BJ (cell line): ENCODE measurements at regions not wholly inside any gene's neighbourhood (a gene's known extent, or its start where the extent isn't known, plus 50 kb on each side); places are given as distances from the start of the nearest gene placed in this dataset.

ENCODE experiments used
- CTCF ChIA-PET: fragments of 350-600 bp; formaldehyde crosslinking; extraction: SDS; loops from one replicate; lab custom pipeline; 2021; ENCODE audit warnings: antibody characterized with exemption, inconsistent platforms; lab: Yijun Ruan, JAX
- POLR2A ChIA-PET: fragments of 300-600 bp; sonication (Branson Sonifier 250); formaldehyde crosslinking; extraction: SDS; loops from one replicate; lab custom pipeline; 2021; ENCODE audit warnings: antibody characterized with exemption; lab: Charles Lee
- DNase-seq: peaks from one replicate; pipeline ENCODE4 v3.0.0-alpha.2; 2011; ENCODE audit warnings: low read depth
- H3K27me3 ChIP-seq: 2 replicates; pipeline ENCODE4 v1.6.0; 2011; ENCODE audit warnings: low read length; ENCODE audit not compliant: control insufficient read depth, insufficient read depth
- H3K36me3 ChIP-seq: 2 replicates; pipeline ENCODE4 v1.5.1; 2011; ENCODE audit warnings: low read length; ENCODE audit not compliant: control insufficient read depth, insufficient read depth
- H3K4me3 ChIP-seq: 2 replicates; pipeline ENCODE4 v1.5.1; 2011; ENCODE audit warnings: low read depth, mild to moderate bottlenecking, control low read depth, low read length
- TF ChIP-seq, protein P1 (sequence below): IDR thresholded peaks from 2 replicates; pipeline ENCODE4 v1.5.1; 2011; ENCODE audit warnings: low read depth, mild to moderate bottlenecking, control low read depth, inconsistent platforms, low read length, moderate library complexity; ENCODE audit not compliant: insufficient read depth

DNA sequence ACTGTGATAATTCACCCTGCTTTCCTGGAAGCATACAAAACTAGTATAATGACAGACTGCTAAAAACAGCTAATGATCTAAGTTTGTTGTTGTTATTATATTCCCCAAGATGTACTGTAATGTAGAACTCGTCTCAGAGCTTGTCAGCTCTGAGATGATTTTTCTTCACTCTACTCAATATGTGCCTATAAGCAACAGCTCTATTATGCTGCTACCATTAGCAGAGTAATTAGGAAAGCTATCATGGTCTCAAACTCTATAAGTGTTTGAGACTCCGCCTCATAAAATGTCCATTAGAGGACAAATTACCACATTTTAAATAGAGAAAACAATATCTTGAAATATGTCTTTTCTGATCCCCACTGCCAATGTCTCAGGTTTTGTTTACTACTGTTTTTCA, 476.5 kb upstream of the PCDH15 start:
- POLR2A ChIA-PET: no interaction called here

DNA sequence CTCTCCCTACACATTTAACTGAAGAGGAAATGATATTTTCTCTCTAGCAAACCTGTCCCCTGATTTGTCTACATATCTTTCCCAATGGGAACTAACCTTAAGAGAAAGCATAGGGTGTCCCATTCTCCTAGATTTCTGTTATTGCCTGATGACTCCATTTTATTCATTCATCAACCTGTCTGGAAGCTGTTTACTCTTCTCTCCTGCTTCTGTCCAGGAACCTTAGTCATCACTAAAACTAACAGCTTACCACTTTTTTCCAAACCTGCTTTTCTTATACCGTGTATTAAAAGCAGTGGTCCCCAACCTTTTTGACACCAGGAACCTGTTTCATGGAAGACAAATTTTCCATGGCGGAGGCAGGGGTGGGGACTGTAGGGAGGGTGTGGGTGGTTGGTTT, 473.3 kb upstream of the PCDH15 start:
- DNase-seq: no peak
- TF ChIP-seq, protein P1, sequence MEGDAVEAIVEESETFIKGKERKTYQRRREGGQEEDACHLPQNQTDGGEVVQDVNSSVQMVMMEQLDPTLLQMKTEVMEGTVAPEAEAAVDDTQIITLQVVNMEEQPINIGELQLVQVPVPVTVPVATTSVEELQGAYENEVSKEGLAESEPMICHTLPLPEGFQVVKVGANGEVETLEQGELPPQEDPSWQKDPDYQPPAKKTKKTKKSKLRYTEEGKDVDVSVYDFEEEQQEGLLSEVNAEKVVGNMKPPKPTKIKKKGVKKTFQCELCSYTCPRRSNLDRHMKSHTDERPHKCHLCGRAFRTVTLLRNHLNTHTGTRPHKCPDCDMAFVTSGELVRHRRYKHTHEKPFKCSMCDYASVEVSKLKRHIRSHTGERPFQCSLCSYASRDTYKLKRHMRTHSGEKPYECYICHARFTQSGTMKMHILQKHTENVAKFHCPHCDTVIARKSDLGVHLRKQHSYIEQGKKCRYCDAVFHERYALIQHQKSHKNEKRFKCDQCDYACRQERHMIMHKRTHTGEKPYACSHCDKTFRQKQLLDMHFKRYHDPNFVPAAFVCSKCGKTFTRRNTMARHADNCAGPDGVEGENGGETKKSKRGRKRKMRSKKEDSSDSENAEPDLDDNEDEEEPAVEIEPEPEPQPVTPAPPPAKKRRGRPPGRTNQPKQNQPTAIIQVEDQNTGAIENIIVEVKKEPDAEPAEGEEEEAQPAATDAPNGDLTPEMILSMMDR: no peak
- H3K36me3 ChIP-seq: no peaks in the 10 kb centered on the region
- no peaks in the 10 kb centered on the region for H3K27me3 ChIP-seq
- CTCF ChIA-PET: interaction anchor here (1.0 kb wide), 1 partner anchor 9 kb away, joined by 3 read pairs; no protein-coding TSS in a partner anchor
- POLR2A ChIA-PET: no interaction called here
- H3K4me3 ChIP-seq: no peak overlapping the region

More for the DNA sequence above, 476.5 kb upstream of the PCDH15 start:
- H3K27me3 ChIP-seq: no peaks in the 10 kb centered on the region
- no peak overlapping the region for H3K4me3 ChIP-seq
- TF ChIP-seq, protein P1: no peak
- CTCF ChIA-PET: interaction anchor here (1.8 kb wide), 1 partner anchor 13 kb away, joined by 5 read pairs; no protein-coding TSS in a partner anchor
- no peak for DNase-seq
- no peaks in the 10 kb centered on the region for H3K36me3 ChIP-seq

DNA sequence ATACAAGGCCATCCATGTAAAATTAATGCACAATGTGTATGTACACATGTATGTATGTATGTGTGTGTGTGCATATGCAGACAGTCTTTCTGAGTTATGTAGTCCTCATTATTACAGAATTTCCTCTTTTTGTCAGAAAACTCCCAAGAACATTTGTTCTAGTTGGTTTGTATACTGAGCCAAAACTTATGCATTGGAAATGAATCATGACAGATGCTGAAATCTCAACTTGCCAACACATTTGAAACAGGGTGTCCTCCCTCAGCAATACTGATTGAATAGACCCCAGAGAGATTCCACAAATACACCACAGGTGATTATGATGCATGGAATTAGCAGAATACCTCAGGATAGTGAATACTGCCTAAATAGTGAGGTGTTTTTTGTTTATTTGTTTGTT, 472.9 kb upstream of the PCDH15 start:
- Histone ChIP-seq H3K36me3 (no peaks in the 10 kb centered on the region), H3K27me3 (no peaks in the 10 kb centered on the region), H3K4me3 (no peak overlapping the region)
- POLR2A ChIA-PET: no interaction called here
- DNase-seq: no peak
- TF ChIP-seq, protein P1: no peak
- CTCF ChIA-PET: no interaction called here

DNA sequence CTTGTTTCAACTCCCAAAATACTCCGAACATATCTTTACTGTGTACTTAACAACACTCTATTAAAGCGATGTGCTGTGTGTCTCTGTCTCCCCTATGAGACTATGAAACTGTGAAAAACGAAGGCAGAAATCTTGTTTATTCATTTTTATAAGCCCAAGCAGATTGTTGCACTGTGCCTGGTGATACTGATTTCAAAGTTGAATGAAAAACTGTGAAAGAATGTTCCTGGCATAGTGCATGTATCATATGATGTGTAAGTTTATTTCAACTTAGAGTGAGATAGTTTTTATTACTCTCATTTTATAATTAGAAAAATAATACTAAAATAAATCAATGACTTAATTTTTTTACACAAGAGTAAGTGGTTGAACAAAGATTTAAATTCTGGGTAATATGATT, 471.9 kb upstream of the PCDH15 start:
- POLR2A ChIA-PET: no interaction called here
- Histone ChIP-seq H3K4me3 (no peak overlapping the region), H3K27me3 (no peaks in the 10 kb centered on the region), H3K36me3 (no peaks in the 10 kb centered on the region)
- TF ChIP-seq, protein P1: no peak
- CTCF ChIA-PET: interaction anchor here (0.6 kb wide), 1 partner anchor 13 kb away, joined by 3 read pairs; no protein-coding TSS in a partner anchor
- DNase-seq: no peak

DNA sequence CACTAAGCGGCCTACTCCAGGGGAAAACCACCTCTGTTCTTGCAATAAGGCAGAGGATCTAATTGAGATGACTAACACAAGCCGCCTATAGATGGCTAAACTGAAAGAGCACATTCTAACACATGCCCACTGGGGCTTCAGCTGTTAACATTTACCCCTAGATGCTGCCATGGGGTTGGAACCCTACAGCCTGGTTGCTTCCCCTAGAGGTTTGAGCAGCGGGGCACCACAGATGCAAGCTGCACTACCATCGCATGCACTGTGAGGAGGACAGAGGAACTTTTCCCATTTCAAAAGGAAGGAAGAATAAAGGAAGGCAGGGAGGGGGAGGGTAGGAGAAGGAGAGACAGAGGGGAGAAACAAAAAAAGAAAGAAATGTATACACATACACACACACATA, 465.8 kb upstream of the PCDH15 start:
- ChIA-PET CTCF (no interaction called here), POLR2A (no interaction called here)
- TF ChIP-seq, protein P1: no peak
- no peak for DNase-seq
- no peaks in the 10 kb centered on the region for H3K27me3 ChIP-seq
- no peaks in the 10 kb centered on the region for H3K36me3 ChIP-seq
- no peak overlapping the region for H3K4me3 ChIP-seq
